OCI-LY3 (cell line): ENCODE measurements at regions not wholly inside any gene's neighbourhood (a gene's known extent, or its start where the extent isn't known, plus 50 kb on each side); places are given as distances from the start of the nearest gene placed in this dataset.

Source experiments
- EZH2phosphoT487 ChIP-seq: fragments of 200-600 bp; shearing (Covaris generic); IDR thresholded peaks from 2 replicates; pipeline ENCODE4 v1.6.1; 2018; ENCODE audit warnings: antibody characterized with exemption, mixed run types, low read depth
- TF ChIP-seq, protein P1 (sequence below): fragments of 200-600, 300-600 bp; sonication (generic); IDR thresholded peaks from 2 replicates; pipeline ENCODE4 v1.5.1; 2014; ENCODE audit warnings: antibody characterized with exemption, low read length, low read depth

- TF ChIP-seq, protein P1, sequence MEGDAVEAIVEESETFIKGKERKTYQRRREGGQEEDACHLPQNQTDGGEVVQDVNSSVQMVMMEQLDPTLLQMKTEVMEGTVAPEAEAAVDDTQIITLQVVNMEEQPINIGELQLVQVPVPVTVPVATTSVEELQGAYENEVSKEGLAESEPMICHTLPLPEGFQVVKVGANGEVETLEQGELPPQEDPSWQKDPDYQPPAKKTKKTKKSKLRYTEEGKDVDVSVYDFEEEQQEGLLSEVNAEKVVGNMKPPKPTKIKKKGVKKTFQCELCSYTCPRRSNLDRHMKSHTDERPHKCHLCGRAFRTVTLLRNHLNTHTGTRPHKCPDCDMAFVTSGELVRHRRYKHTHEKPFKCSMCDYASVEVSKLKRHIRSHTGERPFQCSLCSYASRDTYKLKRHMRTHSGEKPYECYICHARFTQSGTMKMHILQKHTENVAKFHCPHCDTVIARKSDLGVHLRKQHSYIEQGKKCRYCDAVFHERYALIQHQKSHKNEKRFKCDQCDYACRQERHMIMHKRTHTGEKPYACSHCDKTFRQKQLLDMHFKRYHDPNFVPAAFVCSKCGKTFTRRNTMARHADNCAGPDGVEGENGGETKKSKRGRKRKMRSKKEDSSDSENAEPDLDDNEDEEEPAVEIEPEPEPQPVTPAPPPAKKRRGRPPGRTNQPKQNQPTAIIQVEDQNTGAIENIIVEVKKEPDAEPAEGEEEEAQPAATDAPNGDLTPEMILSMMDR, result no peak
- no peak for TF ChIP-seq EZH2phosphoT487
Measured at GRCh38 chr20:53757472-53757913, 163.9 kb upstream of the ZNF217 start.
